ENCODE measurements at regions not wholly inside any gene's neighbourhood (a gene's known extent, or its start where the extent isn't known, plus 50 kb on each side); places are given as distances from the start of the nearest gene placed in this dataset.
A peak's percentile ranks its signal among the peaks of the same experiment; 100 is the strongest.

- ATAC-seq (replicated peaks in 1 of 2) = peak in 1 of 2 donors; percentile 12
- H3K27me3 Mint-ChIP-seq (ENCODE audit: low read depth) = no peaks in the 10 kb centered on the region
- no peaks in the 10 kb centered on the region for H3K9me3 Mint-ChIP-seq
- H3K27ac Mint-ChIP-seq = peak overlapping the region; percentile 86
- DNase-seq = no peak
- H3K4me1 Mint-ChIP-seq (ENCODE audit: low read depth) = peaks cover 71% of the 10 kb centered on the region
- H3K4me3 Mint-ChIP-seq = peak overlapping the region; percentile 13 to 73
- H3K36me3 Mint-ChIP-seq (ENCODE audit: insufficient read depth in 2 of 2) = peaks cover 0 to 2% of the 10 kb centered on the region in 2 donors
Measured at GRCh38 chr11:95684701-95685100, 104.9 kb downstream of the FAM76B start.

- no peak for DNase-seq
- no peak for ATAC-seq (replicated peaks in 1 of 2)
- Mint-ChIP-seq H3K27me3 (ENCODE audit: low read depth) (no peaks in the 10 kb centered on the region), H3K27ac (peak overlapping the region; percentile 86), H3K4me1 (ENCODE audit: low read depth) (peaks cover 77% of the 10 kb centered on the region), H3K36me3 (ENCODE audit: insufficient read depth in 2 of 2) (peaks cover 0 to 2% of the 10 kb centered on the region in 2 donors), H3K4me3 (peak overlapping the region; percentile 13 to 73), H3K9me3 (no peaks in the 10 kb centered on the region)
Measured at GRCh38 chr11:95684170-95684569, 105.4 kb downstream of the FAM76B start.

- H3K36me3 Mint-ChIP-seq (ENCODE audit: insufficient read depth in 2 of 2) = no peaks in the 10 kb centered on the region
- peak overlapping the region; percentile 83 for H3K27ac Mint-ChIP-seq
- DNase-seq (peak; percentile 62 to 65), ATAC-seq (replicated peaks in 1 of 2) (peak; percentile 86)
- H3K27me3 Mint-ChIP-seq (ENCODE audit: low read depth) = no peaks in the 10 kb centered on the region
- H3K9me3 Mint-ChIP-seq = no peaks in the 10 kb centered on the region
- H3K4me1 Mint-ChIP-seq (ENCODE audit: low read depth) = peaks cover 90% of the 10 kb centered on the region
- H3K4me3 Mint-ChIP-seq = peak overlapping the region; percentile 64 to 72
Measured at GRCh38 chr11:95682552-95682951, 107.0 kb downstream of the FAM76B start.

GRCh38 chr11:95680169-95680929 lies 109.2 kb downstream of the FAM76B start:
- Mint-ChIP-seq H3K9me3 (peaks cover 0 to 3% of the 10 kb centered on the region in 2 donors), H3K27ac (peak overlapping the region; percentile 64), H3K36me3 (ENCODE audit: insufficient read depth in 2 of 2) (peaks cover 3 to 6% of the 10 kb centered on the region in 2 donors), H3K4me3 (peak overlapping the region; percentile 43 to 78), H3K4me1 (ENCODE audit: low read depth) (peaks cover 97% of the 10 kb centered on the region), H3K27me3 (ENCODE audit: low read depth) (no peaks in the 10 kb centered on the region)
- no peak for ATAC-seq (replicated peaks in 1 of 2)
- no peak for DNase-seq

GRCh38 chr11:95678988-95679387 lies 110.6 kb downstream of the FAM76B start:
- H3K27me3 Mint-ChIP-seq (ENCODE audit: low read depth) = no peaks in the 10 kb centered on the region
- peaks cover 3 to 6% of the 10 kb centered on the region in 2 donors for H3K36me3 Mint-ChIP-seq (ENCODE audit: insufficient read depth in 2 of 2)
- ATAC-seq (replicated peaks in 1 of 2) (no peak), DNase-seq (no peak)
- no peak overlapping the region for H3K27ac Mint-ChIP-seq
- peaks cover 97% of the 10 kb centered on the region for H3K4me1 Mint-ChIP-seq (ENCODE audit: low read depth)
- peaks cover 0 to 3% of the 10 kb centered on the region in 2 donors for H3K9me3 Mint-ChIP-seq
- H3K4me3 Mint-ChIP-seq = no peak overlapping the region

GRCh38 chr11:95676308-95676707 lies 113.3 kb downstream of the FAM76B start:
- DNase-seq = no peak
- no peaks in the 10 kb centered on the region for H3K27me3 Mint-ChIP-seq (ENCODE audit: low read depth)
- no peak overlapping the region for H3K27ac Mint-ChIP-seq
- H3K9me3 Mint-ChIP-seq = peaks cover 0 to 3% of the 10 kb centered on the region in 2 donors
- peaks cover 3 to 6% of the 10 kb centered on the region in 2 donors for H3K36me3 Mint-ChIP-seq (ENCODE audit: insufficient read depth in 2 of 2)
- H3K4me1 Mint-ChIP-seq (ENCODE audit: low read depth) = peaks cover 83% of the 10 kb centered on the region
- peak overlapping the region in 1 of 2 donors; percentile 1 for H3K4me3 Mint-ChIP-seq
- ATAC-seq (replicated peaks in 1 of 2) = peak in 1 of 2 donors; percentile 20

GRCh38 chr11:95675585-95675984 lies 114.0 kb downstream of the FAM76B start:
- H3K4me3 Mint-ChIP-seq = peak overlapping the region in 1 of 2 donors; percentile 51
- peaks cover 3 to 6% of the 10 kb centered on the region in 2 donors for H3K36me3 Mint-ChIP-seq (ENCODE audit: insufficient read depth in 2 of 2)
- no peaks in the 10 kb centered on the region for H3K27me3 Mint-ChIP-seq (ENCODE audit: low read depth)
- ATAC-seq (replicated peaks in 1 of 2) = no peak
- H3K9me3 Mint-ChIP-seq = peaks cover 0 to 3% of the 10 kb centered on the region in 2 donors
- no peak for DNase-seq
- H3K27ac Mint-ChIP-seq = no peak overlapping the region
- peaks cover 76% of the 10 kb centered on the region for H3K4me1 Mint-ChIP-seq (ENCODE audit: low read depth)

- peak overlapping the region; percentile 51 to 71 for H3K4me3 Mint-ChIP-seq
- peak overlapping the region; percentile 6 for H3K27ac Mint-ChIP-seq
- peaks cover 68% of the 10 kb centered on the region for H3K4me1 Mint-ChIP-seq (ENCODE audit: low read depth)
- H3K36me3 Mint-ChIP-seq (ENCODE audit: insufficient read depth in 2 of 2) = peaks cover 3 to 6% of the 10 kb centered on the region in 2 donors
- ATAC-seq (replicated peaks in 1 of 2) (peak; percentile 93), DNase-seq (peak; percentile 52 to 73)
- H3K27me3 Mint-ChIP-seq (ENCODE audit: low read depth) = no peaks in the 10 kb centered on the region
- H3K9me3 Mint-ChIP-seq = peaks cover 0 to 5% of the 10 kb centered on the region in 2 donors
Measured at GRCh38 chr11:95674657-95675358, 114.8 kb downstream of the FAM76B start.

- DNase-seq (no peak), ATAC-seq (replicated peaks in 1 of 2) (no peak)
- Mint-ChIP-seq H3K27ac (no peak overlapping the region), H3K4me1 (ENCODE audit: low read depth) (peaks cover 45% of the 10 kb centered on the region), H3K4me3 (no peak overlapping the region), H3K9me3 (peaks cover 4 to 8% of the 10 kb centered on the region in 2 donors), H3K36me3 (ENCODE audit: insufficient read depth in 2 of 2) (peaks cover 6 to 9% of the 10 kb centered on the region in 2 donors), H3K27me3 (ENCODE audit: low read depth) (no peaks in the 10 kb centered on the region)
Measured at GRCh38 chr11:95671768-95672167, 117.8 kb downstream of the FAM76B start.

- Mint-ChIP-seq H3K27ac (no peak overlapping the region), H3K4me1 (ENCODE audit: low read depth) (peaks cover 12% of the 10 kb centered on the region), H3K9me3 (peaks cover 6 to 11% of the 10 kb centered on the region in 2 donors), H3K27me3 (ENCODE audit: low read depth) (no peaks in the 10 kb centered on the region), H3K36me3 (ENCODE audit: insufficient read depth in 2 of 2) (peaks cover 6 to 12% of the 10 kb centered on the region in 2 donors), H3K4me3 (no peak overlapping the region)
- ATAC-seq (replicated peaks in 1 of 2) (no peak), DNase-seq (no peak)
Measured at GRCh38 chr11:95668131-95668530, 121.5 kb downstream of the FAM76B start.

GRCh38 chr11:95661162-95661561 lies 128.4 kb downstream of the FAM76B start:
- no peak overlapping the region for H3K4me3 Mint-ChIP-seq
- ATAC-seq (replicated peaks in 1 of 2) = peak; percentile 58 to 64
- no peak overlapping the region for H3K27ac Mint-ChIP-seq
- peaks cover 3 to 9% of the 10 kb centered on the region in 2 donors for H3K36me3 Mint-ChIP-seq (ENCODE audit: insufficient read depth in 2 of 2)
- DNase-seq = no peak
- H3K9me3 Mint-ChIP-seq = peaks cover 2 to 6% of the 10 kb centered on the region in 2 donors
- H3K4me1 Mint-ChIP-seq (ENCODE audit: low read depth) = peaks cover 28% of the 10 kb centered on the region
- H3K27me3 Mint-ChIP-seq (ENCODE audit: low read depth) = no peaks in the 10 kb centered on the region

GRCh38 chr11:95660038-95660437 lies 129.5 kb downstream of the FAM76B start:
- Mint-ChIP-seq H3K36me3 (ENCODE audit: insufficient read depth in 2 of 2) (peaks cover 0 to 5% of the 10 kb centered on the region in 2 donors), H3K4me3 (no peak overlapping the region), H3K27ac (no peak overlapping the region), H3K9me3 (peaks cover 2 to 4% of the 10 kb centered on the region in 2 donors), H3K27me3 (ENCODE audit: low read depth) (no peaks in the 10 kb centered on the region), H3K4me1 (ENCODE audit: low read depth) (peaks cover 28% of the 10 kb centered on the region)
- DNase-seq (no peak), ATAC-seq (replicated peaks in 1 of 2) (no peak)

GRCh38 chr11:95659088-95659487 lies 130.5 kb downstream of the FAM76B start:
- no peak overlapping the region for H3K4me3 Mint-ChIP-seq
- peaks cover 0 to 3% of the 10 kb centered on the region in 2 donors for H3K9me3 Mint-ChIP-seq
- peaks cover 28% of the 10 kb centered on the region for H3K4me1 Mint-ChIP-seq (ENCODE audit: low read depth)
- no peaks in the 10 kb centered on the region for H3K27me3 Mint-ChIP-seq (ENCODE audit: low read depth)
- H3K27ac Mint-ChIP-seq = peak overlapping the region; percentile 12
- DNase-seq = no peak
- H3K36me3 Mint-ChIP-seq (ENCODE audit: insufficient read depth in 2 of 2) = peaks cover 0 to 4% of the 10 kb centered on the region in 2 donors
- no peak for ATAC-seq (replicated peaks in 1 of 2)
